Neural cell (in vitro differentiated cells): ENCODE measurements at regions not wholly inside any gene's neighbourhood (a gene's known extent, or its start where the extent isn't known, plus 50 kb on each side); places are given as distances from the start of the nearest gene placed in this dataset.

Experiments
- H2AFZ ChIP-seq: fragments of 200-600, 300-800 bp; sonication (generic), shearing (Covaris generic); 2 replicates; pipeline ENCODE4 v1.6.0; 2014; ENCODE audit warnings: low read depth, mild to moderate bottlenecking, antibody characterized with exemption, low read length, moderate library complexity
- H3F3A ChIP-seq: fragments of 200-600 bp; shearing (Covaris generic); 2 replicates; pipeline ENCODE4 v1.6.1; 2016; ENCODE audit warnings: mild to moderate bottlenecking, moderate library complexity, mixed read lengths, antibody characterized with exemption, low read length; ENCODE audit not compliant: insufficient read depth, poor library complexity, severe bottlenecking
- H3K27ac ChIP-seq: fragments of 200-600, 300-800 bp; sonication (generic), shearing (Covaris generic); 2 replicates; pipeline ENCODE4 v1.5.1; 2014; ENCODE audit warnings: mild to moderate bottlenecking, low read length, moderate library complexity
- H3K27me3 ChIP-seq: fragments of 300-800, 200-600 bp; sonication (generic), shearing (Covaris generic); 2 replicates; pipeline ENCODE4 v1.6.0; 2014; ENCODE audit warnings: mild to moderate bottlenecking, low read depth, low read length, moderate library complexity; ENCODE audit not compliant: insufficient read depth
- H3K36me3 ChIP-seq: fragments of 300-800, 200-600 bp; sonication (generic), shearing (Covaris generic); 2 replicates; pipeline ENCODE4 v1.5.1; 2014; ENCODE audit warnings: mild to moderate bottlenecking, antibody characterized with exemption, low read length, moderate library complexity; ENCODE audit not compliant: insufficient read depth
- H3K4me2 ChIP-seq: fragments of 300-800, 200-600 bp; sonication (generic), shearing (Covaris generic); 2 replicates; pipeline ENCODE4 v1.6.0; 2014; ENCODE audit warnings: mild to moderate bottlenecking, low read length
- H3K4me3 ChIP-seq: fragments of 300-800, 200-600 bp; sonication (generic), shearing (Covaris generic); 2 replicates; pipeline ENCODE4 v1.5.1; 2014; ENCODE audit warnings: mild to moderate bottlenecking, low read length, moderate library complexity
- H3K79me2 ChIP-seq: fragments of 200-600 bp; shearing (Covaris generic); replicated peaks from 2 replicates; pipeline ENCODE4 v1.6.0; 2014; ENCODE audit warnings: mild to moderate bottlenecking, low read length, moderate library complexity; ENCODE audit not compliant: insufficient read depth
- H3K9ac ChIP-seq: fragments of 300-800, 200-600 bp; sonication (generic), shearing (Covaris generic); 2 replicates; pipeline ENCODE4 v1.6.1; 2016; ENCODE audit warnings: mild to moderate bottlenecking, low read length, mixed read lengths
- H3K9me2 ChIP-seq: fragments of 200-600 bp; shearing (Covaris generic); 2 replicates; pipeline ENCODE4 v1.6.1; 2016; ENCODE audit warnings: mild to moderate bottlenecking, low read length, mixed read lengths; ENCODE audit not compliant: insufficient read depth
- H3K9me3 ChIP-seq: fragments of 200-600, 300-800 bp; sonication (generic), shearing (Covaris generic); 2 replicates; pipeline ENCODE4 v1.6.1; 2016; ENCODE audit warnings: mild to moderate bottlenecking, mixed run types, low read length, moderate library complexity, mixed read lengths
- H4K20me1 ChIP-seq: fragments of 200-600 bp; shearing (Covaris generic); 2 replicates; pipeline ENCODE4 v1.6.1; 2016; ENCODE audit warnings: mild to moderate bottlenecking, mixed run types; ENCODE audit not compliant: insufficient read depth
- EP300 ChIP-seq: fragments of 450-650 bp; conservative IDR thresholded peaks from 2 replicates; pipeline ENCODE4 v1.6.1; 2014; ENCODE audit warnings: antibody characterized with exemption, mild to moderate bottlenecking, moderate library complexity; ENCODE audit not compliant: poor library complexity, severe bottlenecking
- EZH2 ChIP-seq: fragments of 200-600, 300-800 bp; shearing (Covaris generic), sonication (generic); IDR thresholded peaks from 2 replicates; pipeline ENCODE4 v1.6.1; 2014; ENCODE audit warnings: antibody characterized with exemption, low read length, borderline replicate concordance, mild to moderate bottlenecking; ENCODE audit not compliant: insufficient read depth, poor library complexity, severe bottlenecking
- MXI1 ChIP-seq: fragments of 450-650 bp; conservative IDR thresholded peaks from 2 replicates; pipeline ENCODE4 v1.6.1; 2014; ENCODE audit warnings: antibody characterized with exemption, mild to moderate bottlenecking; ENCODE audit not compliant: poor library complexity, severe bottlenecking
- POLR2AphosphoS5 ChIP-seq: IDR thresholded peaks from 2 replicates; pipeline ENCODE4 v1.6.1; 2012
- RAD21 ChIP-seq: fragments of 450-650 bp; conservative IDR thresholded peaks from 2 replicates; pipeline ENCODE4 v1.6.1; 2014; ENCODE audit warnings: antibody characterized with exemption, mild to moderate bottlenecking, moderate library complexity
- SMC3 ChIP-seq: fragments of 450-650 bp; conservative IDR thresholded peaks from 2 replicates; pipeline ENCODE4 v1.6.1; 2014; ENCODE audit warnings: antibody characterized with exemption, mild to moderate bottlenecking, moderate library complexity; ENCODE audit not compliant: poor library complexity
- TAF1 ChIP-seq: IDR thresholded peaks from 2 replicates; pipeline ENCODE4 v1.6.1; 2012; ENCODE audit warnings: low read depth
- TF ChIP-seq, protein P1 (sequence below): IDR thresholded peaks from 2 replicates; pipeline ENCODE4 v1.6.1; 2012; ENCODE audit warnings: borderline replicate concordance
- TF ChIP-seq, protein P2 (sequence below): fragments of 450-650 bp; IDR thresholded peaks from 2 replicates; pipeline ENCODE4 v1.5.1; 2014; ENCODE audit warnings: antibody characterized with exemption, mild to moderate bottlenecking, moderate library complexity; ENCODE audit not compliant: poor library complexity, severe bottlenecking

DNA sequence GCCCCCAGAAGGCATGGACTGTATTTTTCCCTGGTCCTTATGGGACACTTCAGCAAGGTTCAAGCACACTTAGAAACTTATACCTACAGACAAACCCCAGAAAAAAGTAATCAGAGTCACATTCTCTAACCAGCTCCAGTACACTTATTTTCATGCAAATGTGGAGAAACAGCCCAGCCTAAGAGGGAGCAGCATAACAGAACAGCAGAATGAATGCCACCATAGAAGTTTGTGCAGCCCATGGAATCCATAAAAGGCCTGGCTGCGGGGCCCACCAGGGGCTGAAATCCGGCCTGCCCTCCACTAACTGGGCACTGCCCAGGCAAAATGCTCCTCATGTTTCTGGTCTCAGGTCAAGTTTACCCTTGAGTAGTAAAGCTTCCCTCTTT, 60.4 kb upstream of the ATP1A1 start:
- Histone ChIP-seq H4K20me1 (no peaks in the 10 kb centered on the region), H3K4me2 (no peak overlapping the region), H3K9me2 (no peaks in the 10 kb centered on the region), H3K27ac (no peak overlapping the region), H2AFZ (no peak overlapping the region), H3K9ac (no peak overlapping the region), H3K27me3 (no peaks in the 10 kb centered on the region), H3K79me2 (no peaks in the 10 kb centered on the region), H3F3A (no peaks in the 10 kb centered on the region), H3K9me3 (no peaks in the 10 kb centered on the region), H3K4me3 (no peak overlapping the region), H3K36me3 (no peaks in the 10 kb centered on the region)
- TF ChIP-seq EP300: no peak
- TF ChIP-seq EZH2: no peak
- no peak for TF ChIP-seq TAF1

DNA sequence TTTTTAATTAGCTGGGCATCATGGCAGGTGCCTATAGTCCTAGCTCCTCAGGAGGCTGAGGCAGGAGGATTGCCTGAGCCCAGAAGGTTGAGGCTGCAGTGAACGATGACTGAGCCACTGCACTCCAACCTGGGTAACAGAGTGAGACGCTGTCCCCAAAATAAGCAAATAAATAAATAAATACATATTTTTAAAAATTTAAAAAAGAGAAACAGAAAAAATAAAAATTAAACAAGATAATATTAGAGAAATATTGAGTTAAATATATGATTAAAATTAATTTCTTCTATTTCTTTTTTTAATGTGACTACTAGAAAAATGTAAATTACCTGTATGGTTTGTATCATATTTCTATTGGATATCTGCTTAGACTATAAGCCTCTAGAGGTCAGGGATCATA, 59.3 kb upstream of the ATP1A1 start:
- H3K9ac ChIP-seq: no peak overlapping the region
- TF ChIP-seq MXI1 (no peak), EP300 (no peak), TAF1 (no peak), RAD21 (no peak), EZH2 (no peak), POLR2AphosphoS5 (no peak), SMC3 (no peak)
- TF ChIP-seq, protein P1, sequence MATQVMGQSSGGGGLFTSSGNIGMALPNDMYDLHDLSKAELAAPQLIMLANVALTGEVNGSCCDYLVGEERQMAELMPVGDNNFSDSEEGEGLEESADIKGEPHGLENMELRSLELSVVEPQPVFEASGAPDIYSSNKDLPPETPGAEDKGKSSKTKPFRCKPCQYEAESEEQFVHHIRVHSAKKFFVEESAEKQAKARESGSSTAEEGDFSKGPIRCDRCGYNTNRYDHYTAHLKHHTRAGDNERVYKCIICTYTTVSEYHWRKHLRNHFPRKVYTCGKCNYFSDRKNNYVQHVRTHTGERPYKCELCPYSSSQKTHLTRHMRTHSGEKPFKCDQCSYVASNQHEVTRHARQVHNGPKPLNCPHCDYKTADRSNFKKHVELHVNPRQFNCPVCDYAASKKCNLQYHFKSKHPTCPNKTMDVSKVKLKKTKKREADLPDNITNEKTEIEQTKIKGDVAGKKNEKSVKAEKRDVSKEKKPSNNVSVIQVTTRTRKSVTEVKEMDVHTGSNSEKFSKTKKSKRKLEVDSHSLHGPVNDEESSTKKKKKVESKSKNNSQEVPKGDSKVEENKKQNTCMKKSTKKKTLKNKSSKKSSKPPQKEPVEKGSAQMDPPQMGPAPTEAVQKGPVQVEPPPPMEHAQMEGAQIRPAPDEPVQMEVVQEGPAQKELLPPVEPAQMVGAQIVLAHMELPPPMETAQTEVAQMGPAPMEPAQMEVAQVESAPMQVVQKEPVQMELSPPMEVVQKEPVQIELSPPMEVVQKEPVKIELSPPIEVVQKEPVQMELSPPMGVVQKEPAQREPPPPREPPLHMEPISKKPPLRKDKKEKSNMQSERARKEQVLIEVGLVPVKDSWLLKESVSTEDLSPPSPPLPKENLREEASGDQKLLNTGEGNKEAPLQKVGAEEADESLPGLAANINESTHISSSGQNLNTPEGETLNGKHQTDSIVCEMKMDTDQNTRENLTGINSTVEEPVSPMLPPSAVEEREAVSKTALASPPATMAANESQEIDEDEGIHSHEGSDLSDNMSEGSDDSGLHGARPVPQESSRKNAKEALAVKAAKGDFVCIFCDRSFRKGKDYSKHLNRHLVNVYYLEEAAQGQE: no peak
- TF ChIP-seq, protein P2, sequence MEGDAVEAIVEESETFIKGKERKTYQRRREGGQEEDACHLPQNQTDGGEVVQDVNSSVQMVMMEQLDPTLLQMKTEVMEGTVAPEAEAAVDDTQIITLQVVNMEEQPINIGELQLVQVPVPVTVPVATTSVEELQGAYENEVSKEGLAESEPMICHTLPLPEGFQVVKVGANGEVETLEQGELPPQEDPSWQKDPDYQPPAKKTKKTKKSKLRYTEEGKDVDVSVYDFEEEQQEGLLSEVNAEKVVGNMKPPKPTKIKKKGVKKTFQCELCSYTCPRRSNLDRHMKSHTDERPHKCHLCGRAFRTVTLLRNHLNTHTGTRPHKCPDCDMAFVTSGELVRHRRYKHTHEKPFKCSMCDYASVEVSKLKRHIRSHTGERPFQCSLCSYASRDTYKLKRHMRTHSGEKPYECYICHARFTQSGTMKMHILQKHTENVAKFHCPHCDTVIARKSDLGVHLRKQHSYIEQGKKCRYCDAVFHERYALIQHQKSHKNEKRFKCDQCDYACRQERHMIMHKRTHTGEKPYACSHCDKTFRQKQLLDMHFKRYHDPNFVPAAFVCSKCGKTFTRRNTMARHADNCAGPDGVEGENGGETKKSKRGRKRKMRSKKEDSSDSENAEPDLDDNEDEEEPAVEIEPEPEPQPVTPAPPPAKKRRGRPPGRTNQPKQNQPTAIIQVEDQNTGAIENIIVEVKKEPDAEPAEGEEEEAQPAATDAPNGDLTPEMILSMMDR: no peak
- no peaks in the 10 kb centered on the region for H3F3A ChIP-seq
- H3K27ac ChIP-seq: no peak overlapping the region
- no peak overlapping the region for H3K4me3 ChIP-seq
- no peaks in the 10 kb centered on the region for H3K79me2 ChIP-seq
- H3K9me3 ChIP-seq: no peaks in the 10 kb centered on the region
- H4K20me1 ChIP-seq: no peaks in the 10 kb centered on the region
- H3K27me3 ChIP-seq: no peaks in the 10 kb centered on the region
- no peak overlapping the region for H3K4me2 ChIP-seq
- no peak overlapping the region for H2AFZ ChIP-seq
- no peaks in the 10 kb centered on the region for H3K36me3 ChIP-seq
- H3K9me2 ChIP-seq: no peaks in the 10 kb centered on the region

DNA sequence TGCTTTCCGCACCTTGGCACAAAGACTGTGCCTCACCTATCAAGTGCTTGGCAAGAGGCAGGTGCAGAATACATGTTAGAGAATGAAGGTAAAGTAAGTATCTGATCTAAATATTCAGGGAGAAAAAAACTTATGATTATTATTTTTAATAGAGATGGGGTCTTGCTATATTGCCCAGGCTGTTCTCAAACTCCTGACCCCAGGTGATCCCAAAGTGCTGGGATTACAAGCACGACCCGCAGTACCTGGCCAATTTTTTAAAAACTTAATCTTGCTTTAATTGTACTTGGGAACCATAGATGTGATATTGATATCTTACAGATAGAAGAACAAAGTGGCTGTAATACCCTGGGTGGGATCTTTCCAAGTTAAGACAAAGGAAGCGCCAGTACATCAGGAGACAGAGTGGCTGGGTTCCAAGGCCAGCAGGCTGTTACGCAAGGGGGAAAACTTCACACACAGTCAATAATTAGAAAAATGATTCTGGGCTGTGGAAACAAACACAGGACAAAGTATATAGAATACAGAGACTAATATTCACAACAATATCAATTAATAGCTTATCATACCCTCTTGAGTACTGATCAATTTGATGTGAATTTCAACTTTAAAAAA, 58.6 kb upstream of the ATP1A1 start:
- TF ChIP-seq, protein P2: no peak
- TF ChIP-seq TAF1 (no peak), RAD21 (no peak), EZH2 (no peak), MXI1 (no peak), EP300 (no peak), POLR2AphosphoS5 (no peak), SMC3 (no peak)
- Histone ChIP-seq H3F3A (no peaks in the 10 kb centered on the region), H3K9me2 (no peaks in the 10 kb centered on the region), H3K9ac (no peak overlapping the region), H3K27ac (no peak overlapping the region), H2AFZ (no peak overlapping the region), H3K4me3 (no peak overlapping the region), H3K79me2 (no peaks in the 10 kb centered on the region), H3K4me2 (no peak overlapping the region), H3K9me3 (no peaks in the 10 kb centered on the region), H3K27me3 (no peaks in the 10 kb centered on the region), H3K36me3 (no peaks in the 10 kb centered on the region), H4K20me1 (no peaks in the 10 kb centered on the region)
